OCI-LY1 (cell line): ENCODE measurements at regions not wholly inside any gene's neighbourhood (a gene's known extent, or its start where the extent isn't known, plus 50 kb on each side); places are given as distances from the start of the nearest gene placed in this dataset.

Experiments
- EZH2 ChIP-seq: fragments of 200-600 bp; sonication (generic), shearing (Covaris generic); IDR thresholded peaks from 2 replicates; pipeline ENCODE4 v1.8.0; 2017; ENCODE audit warnings: borderline replicate concordance, mixed run types, mild to moderate bottlenecking, antibody characterized with exemption, low read length, moderate library complexity, mixed read lengths
- TF ChIP-seq, protein P1 (sequence below): fragments of 200-600 bp; sonication (generic), shearing (Covaris generic); IDR thresholded peaks from 2 replicates; pipeline ENCODE4 v1.5.1; 2017; ENCODE audit warnings: mild to moderate bottlenecking, antibody characterized with exemption, low read length, moderate library complexity, mixed read lengths

DNA sequence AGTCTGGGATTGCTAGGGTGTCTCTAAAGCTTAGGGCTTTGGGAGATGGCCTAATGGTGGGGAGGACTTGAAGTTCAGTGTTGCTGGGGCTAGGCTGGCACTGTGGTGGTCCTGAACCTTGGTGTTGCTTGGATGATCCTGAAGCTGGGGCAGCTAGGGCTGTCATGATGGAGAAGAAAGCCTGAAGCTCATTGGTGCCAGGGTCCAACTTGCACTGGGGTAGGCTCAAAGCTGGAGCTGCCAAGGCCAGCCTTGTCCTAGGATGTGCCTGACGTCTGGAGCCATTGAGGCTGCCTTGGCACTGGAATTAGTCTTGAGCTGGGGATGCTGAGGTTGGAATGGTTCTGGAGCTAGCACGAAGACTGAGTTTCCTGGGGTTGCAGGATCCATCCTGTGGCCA is 61.0 kb upstream of the NLRP2B start:
- no peak for TF ChIP-seq EZH2
- TF ChIP-seq, protein P1, sequence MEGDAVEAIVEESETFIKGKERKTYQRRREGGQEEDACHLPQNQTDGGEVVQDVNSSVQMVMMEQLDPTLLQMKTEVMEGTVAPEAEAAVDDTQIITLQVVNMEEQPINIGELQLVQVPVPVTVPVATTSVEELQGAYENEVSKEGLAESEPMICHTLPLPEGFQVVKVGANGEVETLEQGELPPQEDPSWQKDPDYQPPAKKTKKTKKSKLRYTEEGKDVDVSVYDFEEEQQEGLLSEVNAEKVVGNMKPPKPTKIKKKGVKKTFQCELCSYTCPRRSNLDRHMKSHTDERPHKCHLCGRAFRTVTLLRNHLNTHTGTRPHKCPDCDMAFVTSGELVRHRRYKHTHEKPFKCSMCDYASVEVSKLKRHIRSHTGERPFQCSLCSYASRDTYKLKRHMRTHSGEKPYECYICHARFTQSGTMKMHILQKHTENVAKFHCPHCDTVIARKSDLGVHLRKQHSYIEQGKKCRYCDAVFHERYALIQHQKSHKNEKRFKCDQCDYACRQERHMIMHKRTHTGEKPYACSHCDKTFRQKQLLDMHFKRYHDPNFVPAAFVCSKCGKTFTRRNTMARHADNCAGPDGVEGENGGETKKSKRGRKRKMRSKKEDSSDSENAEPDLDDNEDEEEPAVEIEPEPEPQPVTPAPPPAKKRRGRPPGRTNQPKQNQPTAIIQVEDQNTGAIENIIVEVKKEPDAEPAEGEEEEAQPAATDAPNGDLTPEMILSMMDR, result no peak
